ENCODE measurements at regions not wholly inside any gene's neighbourhood (a gene's known extent, or its start where the extent isn't known, plus 50 kb on each side); places are given as distances from the start of the nearest gene placed in this dataset.

GRCh38 chr21:32975811-32976431, 49.8 kb upstream of the OLIG2 start:
- H3K4me1 Mint-ChIP-seq: no peaks in the 10 kb centered on the region
- H3K27me3 Mint-ChIP-seq (ENCODE audit: low read depth): peaks cover 65% of the 10 kb centered on the region
- H3K4me3 Mint-ChIP-seq: no peak overlapping the region
- no peak for DNase-seq (ENCODE audit: low spot score in 2 of 2, unreplicated experiment in 2 of 2)
- no peak overlapping the region for H3K27ac Mint-ChIP-seq
- no peak for TF ChIP-seq CTCF (IDR thresholded peaks at IDR 0.05; ENCODE audit: unreplicated experiment)
- no peaks in the 10 kb centered on the region for H3K36me3 Mint-ChIP-seq
- no peaks in the 10 kb centered on the region for H3K9me3 Mint-ChIP-seq

All from mesothelial cell of epicardium (in vitro differentiated cells).